ENCODE measurements at regions not wholly inside any gene's neighbourhood (a gene's known extent, or its start where the extent isn't known, plus 50 kb on each side); places are given as distances from the start of the nearest gene placed in this dataset.

DNA sequence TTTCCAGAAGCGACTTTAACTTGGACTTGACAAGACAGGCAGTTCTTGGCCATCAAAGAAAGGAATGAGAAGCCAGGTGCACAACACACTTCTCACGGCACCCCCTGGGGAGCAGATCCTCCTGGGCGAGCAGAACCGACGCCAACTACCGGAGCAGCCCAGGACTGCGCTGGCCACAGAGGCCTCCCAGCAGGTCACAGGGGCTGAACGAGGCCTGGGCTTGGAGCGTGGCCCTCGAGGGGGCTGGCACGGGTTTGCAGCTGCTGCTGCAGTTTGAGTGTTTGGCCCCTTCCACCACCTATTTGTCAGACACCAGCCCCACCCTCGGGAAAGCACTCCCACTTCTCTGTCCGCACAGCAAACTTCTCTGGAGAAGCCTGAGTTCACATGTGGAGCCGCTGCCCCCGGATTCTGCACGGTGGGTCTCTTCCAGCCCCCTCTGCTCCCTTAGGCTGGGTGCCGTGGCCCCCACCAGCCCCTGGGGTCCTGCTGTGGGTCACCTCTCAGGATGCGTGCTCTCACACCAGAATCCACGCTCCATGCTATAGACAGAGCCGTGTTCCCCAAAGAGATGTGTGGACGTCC is 306.7 kb upstream of the SALL3 start:
- no peaks in the 10 kb centered on the region for H3K27me3 Mint-ChIP-seq
- ATAC-seq (no peak), DNase-seq (no peak)
- no peak overlapping the region for H3K4me3 Mint-ChIP-seq
- H3K36me3 Mint-ChIP-seq (ENCODE audit: low read depth): no peaks in the 10 kb centered on the region
- H3K9me3 Mint-ChIP-seq: no peaks in the 10 kb centered on the region
- no peaks in the 10 kb centered on the region for H3K4me1 Mint-ChIP-seq
- H3K27ac Mint-ChIP-seq: no peak overlapping the region

DNA sequence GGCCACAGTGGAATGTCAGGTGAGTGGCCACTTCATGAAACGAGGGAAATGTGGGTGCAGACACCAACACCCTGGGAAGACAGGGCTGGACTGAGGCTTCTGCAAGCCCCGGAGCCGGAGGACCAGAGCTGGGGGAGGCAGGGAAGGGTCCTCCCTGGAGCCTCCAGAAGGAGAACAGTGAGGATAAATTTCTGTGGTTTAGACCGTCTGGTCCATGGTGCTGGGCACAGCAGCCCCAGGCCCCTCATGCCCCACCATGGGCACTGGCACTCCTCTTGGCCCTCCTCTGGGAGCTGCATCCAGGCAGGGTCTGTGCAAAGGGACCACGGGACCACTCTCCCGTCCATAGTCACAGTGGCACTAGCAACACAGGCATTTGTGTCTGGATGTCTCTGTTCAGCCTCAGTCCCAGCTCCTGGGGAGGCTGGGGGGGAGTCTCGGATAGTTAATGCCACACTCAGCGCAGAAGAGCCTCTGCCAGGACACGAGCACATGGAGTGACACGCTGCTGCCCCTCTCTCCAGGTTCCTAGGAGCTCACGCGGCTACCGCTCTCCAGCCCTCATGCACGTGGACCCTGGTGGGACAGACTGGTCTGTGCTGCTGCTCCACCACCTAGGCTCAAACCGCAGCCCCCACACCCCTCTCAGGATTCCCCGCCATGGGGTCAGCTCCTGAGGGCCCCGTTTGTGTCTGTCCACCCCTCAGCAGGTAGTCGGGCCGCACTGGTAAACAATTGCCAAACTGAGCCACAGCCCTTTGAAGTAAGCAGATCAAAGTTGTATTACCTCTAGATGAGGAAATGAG is 305.9 kb upstream of the SALL3 start:
- DNase-seq (no peak), ATAC-seq (no peak)
- H3K27me3 Mint-ChIP-seq: no peaks in the 10 kb centered on the region
- no peak overlapping the region for H3K4me3 Mint-ChIP-seq
- no peaks in the 10 kb centered on the region for H3K36me3 Mint-ChIP-seq (ENCODE audit: low read depth)
- H3K9me3 Mint-ChIP-seq: no peaks in the 10 kb centered on the region
- no peak overlapping the region for H3K27ac Mint-ChIP-seq
- peaks cover 2% of the 10 kb centered on the region for H3K4me1 Mint-ChIP-seq

DNA sequence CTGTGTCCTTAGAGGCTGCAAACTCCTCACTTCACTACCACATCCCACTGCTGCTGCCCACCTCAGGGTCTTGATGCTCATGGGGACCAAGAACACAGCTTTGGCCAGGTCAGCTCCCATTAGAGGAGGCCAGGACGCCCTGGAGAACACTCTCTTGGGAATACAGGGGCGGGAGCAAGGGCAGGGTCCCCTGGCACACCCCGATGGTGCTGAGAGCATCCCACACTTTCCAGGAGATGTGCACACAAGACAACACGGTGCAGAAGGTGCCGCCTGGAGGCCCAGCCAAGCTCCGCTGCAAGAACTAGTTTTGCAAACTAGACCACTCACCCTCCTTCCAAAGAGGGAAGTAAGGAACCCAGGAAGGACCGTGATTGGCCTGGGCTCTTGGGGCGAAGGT is 304.4 kb upstream of the SALL3 start:
- peaks cover 2% of the 10 kb centered on the region for H3K4me1 Mint-ChIP-seq
- no peak for ATAC-seq
- H3K27ac Mint-ChIP-seq: no peak overlapping the region
- DNase-seq: no peak
- no peak overlapping the region for H3K4me3 Mint-ChIP-seq
- no peaks in the 10 kb centered on the region for H3K27me3 Mint-ChIP-seq
- H3K9me3 Mint-ChIP-seq: no peaks in the 10 kb centered on the region
- no peaks in the 10 kb centered on the region for H3K36me3 Mint-ChIP-seq (ENCODE audit: low read depth)

GRCh38 chr18:78676622-78677482 is 302.8 kb upstream of the SALL3 start:
- Mint-ChIP-seq H3K4me3 (no peak overlapping the region), H3K36me3 (ENCODE audit: low read depth) (no peaks in the 10 kb centered on the region), H3K9me3 (no peaks in the 10 kb centered on the region), H3K27ac (no peak overlapping the region), H3K27me3 (no peaks in the 10 kb centered on the region), H3K4me1 (peaks cover 2% of the 10 kb centered on the region)
- DNase-seq: no peak
- ATAC-seq: no peak

- no peaks in the 10 kb centered on the region for H3K9me3 Mint-ChIP-seq
- no peak overlapping the region for H3K4me3 Mint-ChIP-seq
- H3K27ac Mint-ChIP-seq: no peak overlapping the region
- ATAC-seq (no peak), DNase-seq (no peak)
- peaks cover 2% of the 10 kb centered on the region for H3K4me1 Mint-ChIP-seq
- no peaks in the 10 kb centered on the region for H3K36me3 Mint-ChIP-seq (ENCODE audit: low read depth)
- H3K27me3 Mint-ChIP-seq: no peaks in the 10 kb centered on the region
Observed at GRCh38 chr18:78677483-78678317, 301.9 kb upstream of the SALL3 start.

- Mint-ChIP-seq H3K27ac (no peak overlapping the region), H3K4me3 (no peak overlapping the region), H3K9me3 (no peaks in the 10 kb centered on the region), H3K27me3 (no peaks in the 10 kb centered on the region), H3K4me1 (peaks cover 2% of the 10 kb centered on the region), H3K36me3 (ENCODE audit: low read depth) (no peaks in the 10 kb centered on the region)
- ATAC-seq (no peak), DNase-seq (no peak)
Observed at GRCh38 chr18:78678318-78678695, 301.3 kb upstream of the SALL3 start.

- Mint-ChIP-seq H3K4me1 (peaks cover 2% of the 10 kb centered on the region), H3K4me3 (no peak overlapping the region), H3K9me3 (no peaks in the 10 kb centered on the region), H3K27me3 (no peaks in the 10 kb centered on the region), H3K36me3 (ENCODE audit: low read depth) (no peaks in the 10 kb centered on the region), H3K27ac (no peak overlapping the region)
- no peak for ATAC-seq
- DNase-seq: no peak
Observed at GRCh38 chr18:78679031-78679430, 300.6 kb upstream of the SALL3 start.

GRCh38 chr18:78679613-78680260 is 299.9 kb upstream of the SALL3 start:
- H3K4me1 Mint-ChIP-seq: peaks cover 2% of the 10 kb centered on the region
- H3K9me3 Mint-ChIP-seq: no peaks in the 10 kb centered on the region
- DNase-seq: no peak
- H3K27ac Mint-ChIP-seq: no peak overlapping the region
- no peaks in the 10 kb centered on the region for H3K27me3 Mint-ChIP-seq
- no peak for ATAC-seq
- no peaks in the 10 kb centered on the region for H3K36me3 Mint-ChIP-seq (ENCODE audit: low read depth)
- H3K4me3 Mint-ChIP-seq: no peak overlapping the region

DNA sequence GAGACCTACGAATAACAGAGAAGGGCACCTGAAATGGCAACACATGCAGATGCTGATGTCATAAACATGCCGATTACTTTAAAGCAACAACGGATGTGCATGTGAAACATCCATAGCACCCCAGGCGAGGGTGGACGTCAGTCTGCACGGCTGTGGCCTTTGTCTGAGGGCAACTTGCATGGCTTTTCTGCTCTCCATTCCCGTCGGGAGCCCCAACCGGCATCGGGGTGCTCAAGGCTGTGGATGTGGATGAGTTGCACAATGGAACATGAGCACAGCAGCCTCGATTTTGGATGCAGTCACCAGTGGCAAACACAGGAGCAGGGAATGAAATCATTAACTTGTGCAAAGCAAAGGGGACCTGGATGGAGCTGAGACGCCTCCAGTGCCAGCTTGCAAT is 298.2 kb upstream of the SALL3 start:
- no peak overlapping the region for H3K4me3 Mint-ChIP-seq
- no peaks in the 10 kb centered on the region for H3K9me3 Mint-ChIP-seq
- peaks cover 2% of the 10 kb centered on the region for H3K4me1 Mint-ChIP-seq
- H3K36me3 Mint-ChIP-seq (ENCODE audit: low read depth): no peaks in the 10 kb centered on the region
- no peak for ATAC-seq
- no peak for DNase-seq
- H3K27ac Mint-ChIP-seq: no peak overlapping the region
- H3K27me3 Mint-ChIP-seq: no peaks in the 10 kb centered on the region

GRCh38 chr18:78681934-78682333 is 297.7 kb upstream of the SALL3 start:
- peaks cover 2% of the 10 kb centered on the region for H3K4me1 Mint-ChIP-seq
- no peak overlapping the region for H3K4me3 Mint-ChIP-seq
- no peaks in the 10 kb centered on the region for H3K9me3 Mint-ChIP-seq
- no peaks in the 10 kb centered on the region for H3K27me3 Mint-ChIP-seq
- ATAC-seq (no peak), DNase-seq (no peak)
- H3K27ac Mint-ChIP-seq: no peak overlapping the region
- no peaks in the 10 kb centered on the region for H3K36me3 Mint-ChIP-seq (ENCODE audit: low read depth)

- ATAC-seq (no peak), DNase-seq (no peak)
- H3K4me1 Mint-ChIP-seq: peaks cover 2% of the 10 kb centered on the region
- H3K4me3 Mint-ChIP-seq: no peak overlapping the region
- H3K27me3 Mint-ChIP-seq: no peaks in the 10 kb centered on the region
- no peaks in the 10 kb centered on the region for H3K36me3 Mint-ChIP-seq (ENCODE audit: low read depth)
- no peak overlapping the region for H3K27ac Mint-ChIP-seq
- no peaks in the 10 kb centered on the region for H3K9me3 Mint-ChIP-seq
Observed at GRCh38 chr18:78682716-78683115, 296.9 kb upstream of the SALL3 start.

DNA sequence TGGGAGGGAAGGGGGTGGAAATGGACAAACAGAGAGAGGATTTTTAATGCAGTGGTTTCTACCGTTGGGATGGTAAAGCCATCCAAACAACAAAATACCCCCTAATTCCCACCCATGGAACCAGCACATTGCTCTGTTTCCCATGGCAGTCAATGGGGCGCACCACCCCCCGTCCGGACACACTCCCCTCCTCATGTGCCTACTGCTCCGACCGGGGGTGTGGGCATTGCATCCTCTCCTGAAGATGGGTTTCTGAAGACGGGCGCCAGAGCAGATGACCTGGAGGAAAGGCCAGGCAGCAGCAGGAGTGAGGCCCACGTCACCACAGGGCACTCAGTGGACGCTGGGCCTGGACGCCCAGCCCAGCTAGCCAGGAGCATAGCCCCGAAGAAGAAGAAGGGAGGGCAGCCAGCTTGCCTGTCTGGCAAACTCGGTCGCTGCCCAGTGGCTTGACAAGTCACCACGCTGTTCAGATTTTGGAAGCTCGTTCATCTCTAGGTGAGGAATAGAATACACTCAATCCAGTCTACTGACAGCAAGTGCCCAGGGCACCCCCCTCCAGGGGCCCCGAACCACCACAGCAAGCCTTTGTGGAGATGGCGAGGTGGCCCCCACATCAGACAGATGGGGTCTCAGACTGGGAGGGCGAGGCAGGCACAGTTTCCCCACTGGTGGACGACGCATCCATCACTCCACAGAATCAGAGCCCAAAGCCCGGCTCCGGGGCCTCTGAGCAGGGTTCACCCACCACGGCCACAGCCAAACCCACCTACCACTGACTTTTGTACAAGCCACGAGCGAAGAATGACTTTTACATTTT is 296.2 kb upstream of the SALL3 start:
- Mint-ChIP-seq H3K4me1 (peaks cover 2% of the 10 kb centered on the region), H3K36me3 (ENCODE audit: low read depth) (no peaks in the 10 kb centered on the region), H3K9me3 (no peaks in the 10 kb centered on the region), H3K27me3 (no peaks in the 10 kb centered on the region), H3K27ac (no peak overlapping the region), H3K4me3 (no peak overlapping the region)
- no peak for ATAC-seq
- DNase-seq: no peak

DNA sequence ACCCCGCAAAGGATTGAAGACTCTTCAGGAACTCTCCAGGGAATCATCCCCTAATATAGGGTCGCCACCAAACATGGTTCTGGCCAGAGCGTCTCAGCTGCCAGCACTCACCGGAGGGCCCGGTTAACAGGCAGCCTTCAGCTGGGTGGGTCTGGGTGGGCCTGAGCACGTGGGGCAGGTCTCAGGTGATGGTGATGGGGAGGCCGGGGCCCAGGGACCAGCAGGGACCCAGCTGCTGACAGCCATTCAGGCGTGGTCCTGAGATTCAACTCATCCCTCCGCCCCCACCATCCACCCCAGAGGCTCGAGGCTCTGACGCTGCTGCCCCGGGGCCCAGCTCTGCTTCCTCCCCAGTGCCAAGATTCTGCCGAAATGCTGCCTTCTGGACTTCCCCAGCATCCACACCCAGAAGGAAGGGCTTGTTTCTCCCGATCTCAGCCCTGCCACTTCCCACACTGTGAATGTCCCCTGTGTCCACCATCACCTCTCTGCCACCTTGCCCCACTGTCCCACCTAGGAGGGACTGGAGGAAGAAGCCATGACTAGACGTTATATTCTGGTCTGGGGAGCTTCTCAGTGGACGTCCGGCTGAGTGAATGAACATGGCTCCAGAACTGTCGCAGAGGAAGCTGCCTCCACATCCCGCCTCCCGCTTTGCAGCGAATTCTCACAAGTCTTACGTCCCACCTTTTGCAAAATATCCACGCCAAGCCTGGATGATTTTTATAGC is 294.2 kb upstream of the SALL3 start:
- Mint-ChIP-seq H3K27ac (no peak overlapping the region), H3K27me3 (no peaks in the 10 kb centered on the region), H3K9me3 (no peaks in the 10 kb centered on the region), H3K36me3 (ENCODE audit: low read depth) (no peaks in the 10 kb centered on the region), H3K4me3 (no peak overlapping the region), H3K4me1 (no peaks in the 10 kb centered on the region)
- DNase-seq: no peak
- ATAC-seq: no peak
